ENCODE measurements at regions not wholly inside any gene's neighbourhood (a gene's known extent, or its start where the extent isn't known, plus 50 kb on each side); places are given as distances from the start of the nearest gene placed in this dataset.
A peak's percentile ranks its signal among the peaks of the same experiment; 100 is the strongest.
"Not testable (repeated sequence)": the region's sequence is repeated elsewhere in the genome, so short reads cannot be mapped to it uniquely, and the experiment has no call there.

DNA sequence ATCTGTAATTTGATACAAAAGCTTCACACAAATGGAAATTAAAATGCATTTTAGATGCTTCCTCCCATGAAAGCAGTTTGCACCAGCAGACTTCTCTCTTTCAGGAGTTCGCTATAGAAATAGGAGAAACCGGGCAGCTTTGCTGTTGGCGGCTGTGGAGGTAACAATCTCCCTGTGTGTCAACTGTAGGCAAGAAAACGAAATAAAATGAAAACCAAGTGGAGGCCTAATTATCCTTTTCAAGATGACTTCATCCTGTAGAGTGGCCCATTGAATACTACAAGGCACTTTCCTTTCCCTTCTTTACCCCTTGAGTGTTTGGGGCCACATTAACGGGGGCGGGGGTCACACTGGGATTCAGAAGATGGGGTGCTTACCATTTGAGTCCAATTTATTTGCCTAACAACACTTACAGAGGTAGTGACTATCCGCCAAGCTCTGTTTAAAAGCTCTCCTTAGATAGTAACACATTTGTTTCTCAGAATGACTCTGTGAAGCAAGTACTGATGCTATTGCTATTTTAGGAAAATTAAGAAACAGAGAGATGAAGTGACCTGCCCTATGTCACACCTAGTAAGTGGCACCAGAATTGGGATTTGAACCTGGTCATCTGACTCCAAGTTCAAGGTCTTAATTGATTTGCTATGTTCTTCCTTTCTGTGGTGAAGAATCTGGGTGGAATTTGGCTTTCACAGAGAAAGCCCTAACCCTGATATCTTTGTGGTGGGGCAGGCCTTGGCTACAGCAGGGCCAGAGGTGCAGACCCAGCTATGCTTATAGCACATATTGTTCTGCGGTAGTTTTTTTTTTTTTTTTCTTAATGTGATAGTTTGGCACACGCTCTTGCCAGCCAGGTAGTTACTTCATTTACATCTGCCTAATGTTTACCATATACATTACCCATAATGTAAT is 125.5 kb upstream of the MPHOSPH6 start:
- no peak for DNase-seq

DNA sequence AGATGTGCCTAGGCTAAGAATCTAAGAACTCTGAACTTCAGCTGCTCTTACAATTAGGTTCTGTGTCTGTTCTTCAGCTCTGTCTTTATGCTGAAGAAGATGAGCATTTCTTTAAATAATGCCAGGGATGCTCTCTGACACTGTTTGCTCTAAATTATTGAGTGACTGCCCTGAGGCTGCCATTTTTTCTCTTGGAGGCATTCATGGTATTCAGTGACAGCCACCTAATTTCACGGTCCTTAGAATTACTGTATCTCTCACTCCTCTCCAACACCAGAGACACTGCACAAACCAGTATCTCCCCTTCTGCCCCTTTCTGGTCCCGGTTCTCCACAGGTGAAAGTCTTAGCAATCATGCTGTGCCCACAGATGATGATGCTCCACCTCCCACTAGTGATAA is 123.6 kb upstream of the MPHOSPH6 start:
- no peak for DNase-seq

DNA sequence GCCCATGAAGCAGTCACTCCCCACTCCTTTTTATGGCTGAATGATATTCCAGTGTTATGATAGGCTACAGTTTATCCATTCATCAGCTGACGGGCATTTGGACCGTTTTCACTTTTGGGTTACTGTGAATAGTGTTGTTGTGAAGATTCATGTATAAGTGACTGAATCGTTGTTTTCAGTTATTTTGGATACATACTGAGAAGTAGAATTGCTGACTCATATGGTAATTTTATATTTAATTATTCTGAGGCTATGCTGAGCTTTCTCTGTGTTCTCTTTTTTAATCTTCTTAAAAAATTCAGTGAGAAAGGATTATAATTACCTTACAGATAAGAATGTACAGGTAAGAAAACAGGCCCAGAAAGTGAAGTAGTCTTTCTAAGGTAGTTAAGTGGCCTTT is 117.9 kb upstream of the MPHOSPH6 start:
- DNase-seq: no peak

DNA sequence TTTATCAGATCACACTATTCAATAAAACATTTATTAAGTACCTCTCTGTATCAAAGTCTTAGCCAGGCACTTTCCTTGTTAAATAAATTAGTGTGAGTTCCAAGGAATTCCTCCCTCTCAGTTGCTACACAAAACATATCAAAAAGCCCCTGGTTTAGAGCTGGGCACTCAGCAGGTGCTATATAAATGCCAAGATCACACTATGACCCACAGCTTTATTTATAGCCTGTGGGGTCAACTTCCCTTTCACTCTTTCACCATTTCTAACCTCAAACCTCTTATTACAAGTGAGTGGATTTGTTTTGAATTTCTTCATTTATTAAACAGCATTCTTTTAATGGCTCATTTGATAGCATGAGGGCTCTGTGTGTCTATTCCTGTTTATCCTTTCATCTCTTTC is 112.6 kb upstream of the MPHOSPH6 start:
- DNase-seq: no peak

DNA sequence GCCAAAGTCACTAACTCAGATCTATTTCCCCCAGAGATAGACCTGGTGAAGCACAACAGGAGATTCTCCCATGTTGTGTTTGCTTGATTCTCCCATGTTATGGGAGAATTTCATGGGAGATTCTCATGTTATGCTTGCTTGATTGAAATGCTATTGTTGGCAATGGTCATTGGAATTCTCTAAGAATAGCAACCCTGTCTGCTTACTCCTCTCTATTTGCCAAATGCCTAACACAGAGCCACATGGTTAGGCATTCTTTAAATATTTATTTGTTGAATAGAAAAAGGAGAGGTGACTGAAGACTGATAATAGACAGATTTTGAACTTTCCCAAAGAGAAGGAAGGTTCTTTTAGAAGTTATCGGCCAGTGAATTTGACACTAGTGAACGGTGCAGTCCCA is 111.5 kb upstream of the MPHOSPH6 start:
- no peak for DNase-seq

DNA sequence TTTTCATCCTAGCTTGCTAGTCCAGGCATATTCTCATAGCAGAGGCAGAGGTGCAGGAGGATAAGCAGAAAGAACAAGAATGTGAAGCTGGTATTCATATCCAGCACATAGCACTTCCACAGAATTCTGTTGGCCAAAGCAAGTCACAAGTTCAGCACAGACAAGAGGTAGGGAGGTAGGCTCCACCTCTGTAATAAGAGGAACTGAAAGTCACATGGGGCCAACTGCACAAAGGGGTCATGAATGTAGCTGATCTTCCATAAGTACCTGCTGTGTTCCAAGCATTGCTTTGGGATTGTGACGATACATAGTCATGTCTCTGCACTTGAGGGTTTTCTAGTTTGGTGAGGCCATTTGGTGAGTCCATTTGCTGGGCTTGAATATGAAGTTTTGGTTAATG is 110.8 kb upstream of the MPHOSPH6 start:
- DNase-seq: no peak

DNA sequence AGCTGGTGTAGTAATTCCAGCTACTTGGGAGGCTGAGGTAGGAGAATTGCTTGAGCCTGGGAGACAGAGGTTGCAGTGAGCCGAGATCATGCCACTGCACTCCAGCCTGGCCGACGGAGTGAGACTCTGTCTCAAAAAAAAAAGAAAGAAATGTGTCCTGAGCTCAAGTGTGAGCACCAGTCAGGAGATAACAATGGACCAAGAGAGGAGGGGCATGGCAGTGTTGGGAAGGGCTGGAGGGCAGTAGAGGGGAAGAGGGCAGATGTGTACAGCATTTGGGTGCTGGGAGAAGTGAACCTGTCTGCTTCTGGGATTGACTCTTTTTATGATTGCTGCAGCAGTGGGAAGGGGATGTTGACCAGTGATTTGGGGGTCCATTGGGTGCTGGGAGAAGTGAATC is 105.3 kb upstream of the MPHOSPH6 start:
- DNase-seq: not testable (repeated sequence)

DNA sequence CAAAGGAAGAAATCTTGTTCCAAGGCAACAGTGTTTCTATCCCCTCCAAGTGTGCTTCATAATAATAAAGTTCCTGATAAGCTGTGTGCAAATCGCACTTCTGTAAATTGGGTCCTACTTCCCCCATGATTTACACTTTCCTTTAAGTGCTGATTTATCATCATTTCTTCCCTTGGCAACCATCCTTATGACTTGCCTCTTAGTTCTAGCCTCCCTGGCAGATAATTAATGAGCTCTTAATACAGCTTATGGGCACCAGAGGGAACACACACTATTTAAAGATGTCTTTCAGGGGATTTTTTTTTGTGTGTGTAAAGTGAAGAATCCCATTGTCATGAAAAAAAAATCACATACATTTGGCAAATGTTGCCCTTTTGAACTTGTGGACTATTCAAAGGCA is 101.6 kb upstream of the MPHOSPH6 start:
- DNase-seq: no peak

DNA sequence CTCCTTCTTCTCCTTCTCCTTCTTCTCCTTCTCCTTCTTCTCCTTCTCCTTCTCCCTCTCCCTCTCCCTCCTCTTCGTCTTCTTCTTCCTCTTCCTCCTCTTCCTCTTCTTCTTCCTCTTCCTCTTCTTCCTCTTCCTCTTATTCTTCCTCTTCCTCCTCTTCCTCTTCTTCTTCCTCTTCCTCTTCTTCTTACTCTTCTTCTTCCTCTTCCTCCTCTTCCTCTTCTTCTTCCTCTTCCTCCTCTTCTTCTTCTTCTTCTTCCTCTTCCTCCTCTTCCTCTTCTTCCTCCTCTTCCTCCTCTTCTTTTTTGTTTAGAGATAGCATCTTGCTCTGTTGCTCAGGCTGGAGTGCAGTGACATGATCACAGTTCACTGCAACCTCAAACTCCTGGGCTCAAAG is 97.7 kb upstream of the MPHOSPH6 start:
- DNase-seq: not testable (repeated sequence)

DNA sequence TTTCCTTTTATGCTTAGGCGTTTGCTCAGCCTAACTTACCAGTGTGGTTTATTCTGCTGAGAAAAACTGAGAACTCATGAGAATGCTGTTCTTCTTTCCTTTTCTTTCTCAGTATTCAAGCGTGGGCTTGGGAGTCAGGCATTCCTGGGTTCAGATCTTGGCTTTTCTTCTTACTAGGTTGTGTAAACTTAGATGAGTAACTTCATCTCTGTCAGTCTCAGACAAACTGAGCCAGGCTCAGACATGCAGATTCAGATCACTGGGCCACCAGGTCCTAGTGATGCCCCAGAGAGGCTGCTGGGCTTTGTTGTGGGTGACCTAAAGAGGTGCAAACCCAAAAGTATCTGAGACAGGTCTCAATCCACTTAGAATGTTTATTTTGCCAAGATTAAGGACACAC is 95.8 kb upstream of the MPHOSPH6 start:
- DNase-seq: no peak

DNA sequence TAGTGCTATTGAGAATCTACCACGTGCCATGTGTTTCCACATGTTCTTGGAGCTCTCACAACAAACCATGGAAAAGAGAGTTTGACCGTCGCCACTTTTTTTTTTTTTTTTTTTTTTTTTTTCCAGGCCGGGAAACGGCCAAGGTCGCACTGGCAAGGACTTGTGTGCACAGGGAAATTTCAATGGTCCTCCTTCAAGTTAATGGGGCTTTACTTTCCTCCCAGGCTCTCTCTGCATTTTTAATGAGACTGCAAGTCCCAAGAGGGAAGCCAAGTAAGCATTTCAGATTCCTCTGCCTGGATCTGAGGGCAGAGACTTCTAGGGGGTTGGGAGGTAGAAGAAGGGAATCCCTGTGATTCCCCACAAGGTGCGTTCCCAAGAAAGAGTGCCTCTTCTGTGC is 94.7 kb upstream of the MPHOSPH6 start:
- no peak for DNase-seq

DNA sequence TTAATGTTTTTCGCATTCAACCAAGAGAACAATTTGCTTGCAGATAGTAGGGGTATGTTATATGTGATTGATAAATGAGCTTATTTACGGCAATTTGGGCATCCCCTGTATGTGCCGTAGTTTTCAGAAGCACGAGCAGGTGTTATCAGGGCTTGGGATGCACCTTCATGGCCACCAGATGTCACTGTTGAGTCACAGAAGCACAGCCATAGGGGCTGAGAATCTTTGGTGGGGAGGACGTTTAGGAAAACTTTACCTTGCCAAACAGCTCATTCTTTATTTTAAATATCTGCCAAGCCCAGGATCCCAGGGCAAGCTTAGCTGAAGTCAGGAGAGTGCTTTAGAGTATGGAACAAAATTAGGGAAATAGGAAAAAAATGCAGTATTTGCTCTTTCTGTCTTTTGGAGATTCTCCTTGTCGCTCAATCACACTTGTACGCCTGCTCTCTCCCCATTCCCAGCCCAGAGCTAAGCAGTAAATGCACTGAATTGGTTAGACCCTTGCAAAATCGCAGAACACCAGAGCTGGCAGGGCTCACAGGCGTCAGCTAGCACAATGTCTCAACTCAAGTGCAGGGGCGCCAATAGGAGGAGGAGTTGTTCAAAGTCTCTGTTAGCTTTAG is 93.6 kb upstream of the MPHOSPH6 start:
- peak in 1 of 2 donors; percentile 1 for DNase-seq

DNA sequence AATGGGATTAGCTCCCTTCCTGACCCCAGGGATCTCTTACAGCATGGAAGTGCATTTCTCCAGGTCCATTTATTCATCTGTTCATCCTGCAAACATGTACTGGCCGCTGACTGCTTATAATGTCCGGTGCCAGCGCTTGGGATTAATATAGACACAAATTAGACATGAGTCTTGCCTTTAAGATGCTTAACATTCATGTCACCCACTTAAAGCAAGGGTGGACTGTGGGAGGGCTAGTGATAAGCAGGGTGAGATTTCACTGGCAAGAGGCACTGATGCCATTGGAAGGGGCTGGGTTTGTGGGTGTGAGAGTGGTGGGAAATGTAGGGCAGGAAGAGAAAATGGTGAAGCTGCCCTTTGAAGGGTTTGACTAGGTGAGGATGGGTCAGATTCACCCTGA is 92.2 kb upstream of the MPHOSPH6 start:
- no peak for DNase-seq

DNA sequence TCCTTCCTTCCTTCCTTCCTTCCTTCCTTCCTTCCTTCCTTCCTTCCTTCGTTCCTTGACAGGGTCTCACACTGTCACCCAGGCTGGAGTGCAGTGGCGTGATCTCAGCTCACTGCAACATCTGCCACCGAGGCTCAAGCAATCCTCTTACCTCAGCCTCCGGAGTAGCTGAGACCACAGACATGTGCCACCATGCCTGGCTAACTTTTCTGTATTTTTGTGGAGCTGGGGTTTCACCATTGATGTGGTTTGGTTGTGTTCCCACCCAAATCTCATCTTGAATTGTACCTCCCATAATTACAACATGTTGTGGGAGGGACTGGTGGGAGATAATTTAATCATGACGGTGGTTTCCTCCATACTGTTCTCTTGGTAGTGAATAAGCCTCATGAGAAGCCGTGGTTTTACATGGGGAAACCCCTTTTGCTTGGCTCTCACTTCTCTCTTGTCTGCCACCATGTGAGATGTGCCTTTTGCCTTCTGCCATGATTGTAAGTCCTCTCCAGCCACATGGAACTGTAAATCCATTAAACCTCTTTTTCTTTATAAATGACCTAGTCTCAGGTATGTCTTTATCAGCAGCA is 90.3 kb upstream of the MPHOSPH6 start:
- no peak for DNase-seq

DNA sequence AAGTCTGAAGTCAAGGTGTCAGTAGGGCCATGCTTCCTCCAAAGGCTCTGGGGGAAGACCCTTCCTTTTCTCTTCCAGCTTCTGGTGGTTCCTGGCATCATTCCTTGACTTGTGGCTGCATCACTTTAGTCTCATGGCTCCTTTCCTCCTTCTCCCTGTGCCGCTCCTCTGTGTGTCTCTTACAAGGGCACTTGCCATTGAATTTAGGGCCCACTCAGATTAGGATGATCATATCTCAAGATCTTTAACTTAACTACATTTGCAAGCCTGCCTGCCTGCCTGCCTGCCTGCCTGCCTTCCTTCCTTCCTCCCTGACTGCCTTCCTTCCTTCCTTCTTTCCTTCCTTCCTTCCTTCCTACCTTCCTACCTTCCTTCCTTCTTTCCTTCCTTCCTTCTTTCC is 89.7 kb upstream of the MPHOSPH6 start:
- DNase-seq: no peak

DNA sequence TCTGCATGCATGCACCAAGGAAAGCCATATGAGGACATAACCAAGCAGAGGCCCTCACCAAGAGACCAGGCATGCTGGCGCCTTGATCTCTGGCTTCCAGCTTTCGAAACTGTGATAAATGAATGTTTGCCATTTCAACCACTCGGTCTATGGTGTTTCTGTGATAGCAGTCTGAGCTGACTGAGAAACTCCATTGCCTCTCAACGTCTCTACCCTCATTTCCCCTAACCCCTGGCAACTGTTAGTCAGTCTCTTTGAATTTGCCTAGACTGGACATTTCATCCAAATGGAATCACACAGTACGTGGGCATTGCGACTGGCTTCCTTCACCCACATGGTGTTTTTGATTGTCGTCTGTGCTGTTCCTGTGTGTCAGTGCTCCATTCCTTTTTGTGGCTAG is 88.0 kb upstream of the MPHOSPH6 start:
- DNase-seq: no peak

DNA sequence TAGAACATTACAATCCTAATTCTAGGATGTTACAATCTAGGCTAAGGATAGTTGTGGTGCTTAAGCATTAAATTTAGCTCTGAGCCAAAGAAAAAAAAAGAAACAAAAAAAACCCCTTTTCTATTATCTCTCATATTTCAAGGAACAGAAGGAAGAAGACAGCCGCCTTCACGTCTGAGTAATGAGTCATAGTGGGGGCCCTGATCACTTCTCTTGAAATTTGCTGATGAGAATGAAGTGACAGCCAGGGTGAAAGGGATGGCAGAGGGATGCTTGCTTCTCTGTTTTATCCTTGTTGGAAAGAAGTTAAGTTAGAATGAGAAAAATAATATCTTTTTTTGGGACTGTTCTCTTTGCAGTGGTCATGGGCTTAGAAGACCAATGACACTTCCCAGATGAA is 82.6 kb upstream of the MPHOSPH6 start:
- DNase-seq: no peak

DNA sequence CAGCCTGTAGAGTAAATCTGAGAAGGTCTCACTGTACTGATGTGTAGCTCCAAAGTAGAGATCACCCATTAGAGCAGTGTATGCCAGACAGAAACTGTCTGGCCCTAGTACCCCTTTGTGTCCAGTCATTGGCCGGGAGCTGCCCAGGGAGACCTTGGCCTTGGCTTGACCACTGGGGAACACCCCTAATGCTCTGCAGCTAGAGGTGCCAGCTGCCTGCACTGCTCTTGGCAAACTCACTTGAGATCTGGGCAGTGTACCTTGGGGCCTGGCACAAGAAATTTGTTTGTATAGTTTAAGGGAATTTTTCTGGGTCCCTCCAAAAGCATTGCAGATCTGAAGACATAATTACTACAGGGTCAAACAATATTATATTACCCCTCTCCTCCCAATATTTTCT is 78.7 kb upstream of the MPHOSPH6 start:
- DNase-seq: no peak

DNA sequence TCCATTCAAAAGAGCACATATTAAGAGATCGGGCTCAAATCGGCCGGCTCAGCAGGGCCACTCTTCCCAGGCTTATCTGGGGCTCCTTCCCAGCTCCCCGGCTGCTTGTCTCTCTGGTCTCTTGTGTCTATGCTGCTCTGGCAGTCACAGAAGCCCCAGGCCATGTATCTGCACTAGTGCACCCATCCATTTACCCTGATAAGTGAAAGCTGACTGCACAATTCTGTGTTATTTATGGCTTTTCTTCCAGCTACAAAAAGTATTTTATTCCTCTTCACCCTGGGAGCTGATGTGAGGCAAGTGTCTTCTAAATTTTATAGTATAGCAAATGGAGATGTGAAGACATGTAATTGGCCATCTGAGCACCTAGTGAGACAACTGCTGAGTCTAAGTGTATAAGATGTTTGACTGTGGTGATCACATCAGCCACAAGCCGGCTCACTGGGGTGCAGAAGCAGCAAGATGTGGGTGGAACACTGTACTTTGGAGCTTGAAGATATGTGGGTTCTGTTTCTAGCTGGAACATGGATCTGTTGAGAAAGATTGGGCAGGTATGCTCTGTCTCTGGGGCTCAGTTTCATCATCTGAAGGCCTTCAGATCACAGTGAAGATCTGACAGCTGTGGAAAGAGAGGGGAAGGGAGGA is 78.1 kb upstream of the MPHOSPH6 start:
- no peak for DNase-seq

DNA sequence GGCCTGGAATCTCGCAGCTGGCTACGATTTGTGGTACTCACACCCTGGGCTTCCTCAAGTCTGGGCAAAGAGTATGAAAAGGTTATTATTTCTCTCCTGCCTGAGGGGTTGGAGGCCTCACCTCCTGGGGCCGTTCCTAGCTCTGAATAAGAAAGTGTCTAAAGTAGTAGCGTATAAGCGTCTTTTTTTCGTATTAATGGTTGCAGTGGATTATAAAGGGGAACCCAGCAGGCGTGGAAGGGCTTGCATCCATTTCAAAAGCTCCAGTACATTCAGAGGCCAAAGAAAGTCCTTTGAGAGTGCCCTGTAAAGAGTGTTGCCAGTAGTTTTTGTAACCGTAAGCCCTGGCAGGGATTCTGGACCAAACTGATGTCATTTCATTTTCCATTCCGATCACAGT is 72.2 kb upstream of the MPHOSPH6 start:
- DNase-seq: no peak

DNA sequence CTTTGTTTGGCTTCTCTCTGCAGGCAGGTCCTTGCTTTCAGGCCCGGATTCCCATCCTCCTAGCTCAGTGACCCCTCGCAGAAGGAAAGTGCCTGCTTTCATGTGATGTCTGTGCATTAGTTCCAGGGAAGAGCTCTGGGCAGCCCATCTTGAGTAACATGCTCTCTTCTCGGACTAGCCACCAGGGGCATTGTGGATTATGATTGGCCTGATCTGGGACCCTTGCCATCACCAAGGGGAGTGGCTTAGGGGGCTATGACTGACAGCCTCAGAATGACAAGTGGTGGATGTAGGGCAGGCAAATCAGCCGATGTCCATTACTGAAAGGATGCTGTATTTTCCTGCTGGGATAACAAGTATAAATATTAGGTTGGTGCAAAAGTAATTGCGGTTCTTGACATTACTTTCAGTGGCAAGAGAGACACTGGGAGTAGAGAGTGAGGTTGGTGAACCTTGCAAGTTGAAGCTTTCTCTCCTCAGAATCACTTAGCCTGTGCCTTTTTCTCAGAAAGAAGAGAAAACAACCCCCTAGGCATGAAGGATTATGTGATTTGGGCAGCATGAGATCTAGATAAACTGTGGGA is 71.5 kb upstream of the MPHOSPH6 start:
- no peak for DNase-seq

DNA sequence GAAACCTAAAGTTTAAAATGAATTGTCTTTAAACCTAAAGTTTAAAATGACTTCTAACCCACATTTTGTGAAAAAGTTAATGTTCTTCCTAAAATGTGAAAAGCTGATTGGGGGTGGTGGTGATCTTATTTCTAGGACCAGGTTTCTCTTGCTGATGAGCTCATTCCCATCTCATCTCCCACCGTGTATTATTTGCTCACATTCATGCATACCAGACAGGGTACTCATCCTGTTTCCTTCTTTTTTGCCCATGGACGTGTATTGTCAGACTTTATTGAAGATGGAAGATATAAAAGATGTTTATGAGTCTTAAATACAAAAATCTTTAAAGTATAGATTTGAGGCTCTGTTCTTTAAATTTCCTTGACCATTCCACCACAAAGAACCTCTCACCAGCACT is 70.1 kb upstream of the MPHOSPH6 start:
- no peak for DNase-seq

DNA sequence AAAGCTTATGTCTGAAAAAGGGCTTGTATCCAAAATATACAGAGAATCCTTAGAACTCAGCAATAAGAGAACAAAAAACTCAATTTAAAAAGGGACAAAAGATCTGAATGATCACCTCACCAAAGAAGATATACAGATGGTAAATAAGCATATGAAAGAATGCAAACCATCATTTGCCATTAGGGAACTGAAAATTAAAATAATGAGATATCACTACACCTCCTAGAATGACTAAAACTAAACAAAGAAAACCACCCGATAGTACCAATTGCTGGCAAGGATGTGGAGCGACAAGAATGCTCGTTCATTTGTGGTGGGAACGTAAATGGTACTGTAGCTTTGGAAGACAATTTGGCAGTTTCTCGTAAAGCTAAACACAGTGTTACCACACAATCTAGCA is 66.9 kb upstream of the MPHOSPH6 start:
- no peak for DNase-seq
